HEK293T (cell line): ENCODE measurements at regions not wholly inside any gene's neighbourhood (a gene's known extent, or its start where the extent isn't known, plus 50 kb on each side); places are given as distances from the start of the nearest gene placed in this dataset.
"Not testable (repeated sequence)": the region's sequence is repeated elsewhere in the genome, so short reads cannot be mapped to it uniquely, and the experiment has no call there.

ENCODE experiments used
- CTCF ChIA-PET: fragments of 350-600 bp; formaldehyde crosslinking; extraction: SDS; loops from one replicate; lab custom pipeline; 2021; ENCODE audit warnings: antibody characterized with exemption, inconsistent platforms; lab: Yijun Ruan, JAX
- POLR2A ChIA-PET: fragments of 350-600 bp; formaldehyde crosslinking; extraction: SDS; loops from one replicate; lab custom pipeline; 2020; ENCODE audit warnings: antibody characterized with exemption, inconsistent platforms; lab: Yijun Ruan, JAX
- DNase-seq: peaks from one replicate; pipeline ENCODE4 v3.0.0; 2012; ENCODE audit warnings: mixed read lengths; ENCODE audit errors: extremely low spot score
- ARNT ChIP-seq: fragments of 450-650 bp; IDR thresholded peaks from 2 replicates; pipeline ENCODE4 v1.6.1; 2017; ENCODE audit warnings: mild to moderate bottlenecking
- BHLHE40 ChIP-seq: fragments of 450-650 bp; IDR thresholded peaks from 2 replicates; pipeline ENCODE4 v1.6.1; 2016; ENCODE audit warnings: mild to moderate bottlenecking, moderate library complexity, borderline replicate concordance
- CTBP1 ChIP-seq: fragments of 450-650 bp; IDR thresholded peaks from 2 replicates; pipeline ENCODE4 v1.6.1; 2016; ENCODE audit warnings: borderline replicate concordance
- ELF4 ChIP-seq: fragments of 450-650 bp; IDR thresholded peaks from 2 replicates; pipeline ENCODE4 v1.6.1; 2017; ENCODE audit warnings: antibody characterized with exemption
- FOXA1 ChIP-seq: fragments of 450-650 bp; IDR thresholded peaks from 2 replicates; pipeline ENCODE4 v1.6.1; 2016; ENCODE audit warnings: mild to moderate bottlenecking
- FOXK2 ChIP-seq: fragments of 450-650 bp; IDR thresholded peaks from 2 replicates; pipeline ENCODE4 v1.6.1; 2016; ENCODE audit warnings: mild to moderate bottlenecking
- FOXM1 ChIP-seq: fragments of 450-650 bp; IDR thresholded peaks from 2 replicates; pipeline ENCODE4 v1.6.1; 2017; ENCODE audit warnings: mild to moderate bottlenecking, borderline replicate concordance
- HDGF ChIP-seq: fragments of 450-650 bp; IDR thresholded peaks from 2 replicates; pipeline ENCODE4 v1.6.1; 2017; ENCODE audit warnings: antibody characterized with exemption, borderline replicate concordance
- L3MBTL2 ChIP-seq: fragments of 450-650 bp; conservative IDR thresholded peaks from 2 replicates; pipeline ENCODE4 v1.6.1; 2016; ENCODE audit warnings: mild to moderate bottlenecking
- LEF1 ChIP-seq: fragments of 450-650 bp; IDR thresholded peaks from 2 replicates; pipeline ENCODE4 v1.6.1; 2017; ENCODE audit warnings: mild to moderate bottlenecking, borderline replicate concordance
- NFRKB ChIP-seq: fragments of 450-650 bp; IDR thresholded peaks from 2 replicates; pipeline ENCODE4 v1.6.1; 2016; ENCODE audit warnings: mild to moderate bottlenecking, moderate library complexity
- PKNOX1 ChIP-seq: fragments of 450-650 bp; IDR thresholded peaks from 2 replicates; pipeline ENCODE4 v1.6.1; 2016
- SP1 ChIP-seq: fragments of 450-650 bp; IDR thresholded peaks from 2 replicates; pipeline ENCODE4 v1.6.1; 2017
- SUZ12 ChIP-seq: fragments of 450-650 bp; IDR thresholded peaks from 2 replicates; pipeline ENCODE4 v1.6.1; 2016; ENCODE audit warnings: mild to moderate bottlenecking
- TARDBP ChIP-seq: fragments of 450-650 bp; IDR thresholded peaks from 2 replicates; pipeline ENCODE4 v1.6.1; 2016
- ZNF384 ChIP-seq: fragments of 450-650 bp; IDR thresholded peaks from 2 replicates; pipeline ENCODE4 v1.6.1; 2016

- ChIA-PET POLR2A (no interaction called here), CTCF (no interaction called here)
- DNase-seq = no peak
- TF ChIP-seq ZNF384 = no peak
These were observed 218.2 kb upstream of the PRSS58 start for GRCh38 chr7:142476077-142476476.

GRCh38 chr7:142471820-142472219 lies 214.0 kb upstream of the PRSS58 start:
- ChIA-PET CTCF (no interaction called here), POLR2A (no interaction called here)
- no peak for DNase-seq
- TF ChIP-seq FOXA1 (no peak), PKNOX1 (no peak), ELF4 (no peak), SP1 (no peak), ZNF384 (no peak), FOXM1 (no peak), TARDBP (no peak), FOXK2 (no peak), CTBP1 (no peak), HDGF (no peak), BHLHE40 (no peak), SUZ12 (no peak), L3MBTL2 (no peak)

DNA sequence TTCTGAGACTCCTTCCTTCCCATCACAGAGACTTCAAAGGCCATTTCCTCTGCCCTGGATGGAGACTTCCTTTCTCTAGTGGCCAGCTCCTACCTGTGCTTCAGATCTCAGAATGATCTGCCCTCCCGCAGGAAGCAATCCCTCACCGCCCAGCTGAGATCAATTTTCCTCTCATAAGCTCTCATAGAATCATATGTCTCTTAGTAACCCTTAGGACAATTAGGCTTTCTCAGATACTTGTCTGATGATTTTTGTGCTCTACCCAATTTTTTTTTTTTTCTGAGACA lies 212.6 kb upstream of the PRSS58 start:
- CTCF ChIA-PET = no interaction called here
- POLR2A ChIA-PET = no interaction called here
- no peak for TF ChIP-seq FOXK2
- TF ChIP-seq NFRKB = no peak
- no peak for TF ChIP-seq ELF4
- TF ChIP-seq PKNOX1 = no peak
- TF ChIP-seq ZNF384 = no peak
- no peak for TF ChIP-seq FOXM1
- no peak for TF ChIP-seq L3MBTL2
- TF ChIP-seq ARNT = no peak
- no peak for TF ChIP-seq LEF1
- TF ChIP-seq HDGF = no peak
- TF ChIP-seq FOXA1 = no peak
- TF ChIP-seq SP1 = no peak
- TF ChIP-seq SUZ12 = no peak
- TF ChIP-seq CTBP1 = no peak
- TF ChIP-seq BHLHE40 = no peak
- no peak for TF ChIP-seq TARDBP
- no peak for DNase-seq

GRCh38 chr7:142469696-142470543 lies 212.1 kb upstream of the PRSS58 start:
- ChIA-PET POLR2A (no interaction called here), CTCF (interaction anchor here (0.8 kb wide), 1 partner anchor 25 kb away, joined by 3 read pairs; no protein-coding TSS in a partner anchor)
- TF ChIP-seq BHLHE40 (no peak), HDGF (no peak), ARNT (no peak), FOXA1 (no peak), ZNF384 (no peak), NFRKB (no peak), LEF1 (no peak), PKNOX1 (no peak), L3MBTL2 (no peak)
- DNase-seq = no peak

DNA sequence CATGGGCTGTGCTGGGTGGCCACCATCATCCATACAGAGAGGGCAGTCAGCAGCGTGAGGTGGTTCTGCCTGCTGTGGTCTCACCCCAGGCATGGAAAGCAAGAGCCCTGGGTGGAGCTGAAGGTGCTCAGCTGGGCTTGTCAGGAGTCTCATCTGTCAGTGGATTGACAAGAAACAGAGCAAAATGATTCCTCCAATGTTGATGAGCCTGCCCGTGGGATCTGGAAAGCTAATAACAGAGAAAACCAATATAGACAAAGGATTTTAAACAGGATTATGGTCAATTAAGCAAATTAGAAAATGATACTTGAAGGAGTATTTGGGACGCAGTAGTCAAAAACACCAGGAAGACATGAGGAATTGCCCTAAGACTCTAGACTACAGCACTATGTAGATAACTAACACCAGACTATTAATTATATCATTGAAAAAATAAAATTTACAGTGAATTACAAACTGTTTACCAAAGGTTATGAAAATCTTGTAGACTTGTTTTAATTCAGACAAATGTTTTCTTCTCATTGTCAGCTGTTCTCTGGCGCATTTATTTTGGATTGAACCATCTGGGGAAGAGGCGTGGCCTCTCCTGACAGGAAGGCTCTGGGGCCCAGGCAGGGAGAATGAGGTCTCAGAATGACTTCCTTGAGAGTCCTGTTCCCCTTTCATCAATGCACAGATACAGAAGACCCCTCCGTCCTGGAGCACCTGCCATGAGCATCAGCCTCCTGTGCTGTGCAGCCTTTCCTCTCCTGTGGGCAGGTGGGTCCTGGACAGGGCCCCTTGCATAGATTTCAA lies 211.2 kb upstream of the PRSS58 start:
- TF ChIP-seq ELF4 = no peak
- TF ChIP-seq HDGF = no peak
- no peak for TF ChIP-seq L3MBTL2
- no peak for TF ChIP-seq CTBP1
- TF ChIP-seq SUZ12 = no peak
- no peak for TF ChIP-seq FOXK2
- no peak for TF ChIP-seq LEF1
- no peak for TF ChIP-seq FOXA1
- no peak for TF ChIP-seq TARDBP
- no peak for TF ChIP-seq SP1
- no peak for TF ChIP-seq FOXM1
- TF ChIP-seq BHLHE40 = no peak
- no peak for TF ChIP-seq NFRKB
- no peak for TF ChIP-seq PKNOX1
- no peak for TF ChIP-seq ARNT
- TF ChIP-seq ZNF384 = no peak
- no peak for DNase-seq
- ChIA-PET POLR2A (no interaction called here), CTCF (interaction anchor here (0.6 to 1.0 kb wide), 3 partner anchors 17 to 130 kb away, joined by 3 read pairs; no protein-coding TSS in a partner anchor)

GRCh38 chr7:142467056-142467655 lies 209.3 kb upstream of the PRSS58 start:
- POLR2A ChIA-PET, DNase-seq: not testable (repeated sequence)
- CTCF ChIA-PET = interaction anchor here (1.1 kb wide), 1 partner anchor 11 kb away, joined by 3 read pairs; no protein-coding TSS in a partner anchor
